ENCODE measurements at regions not wholly inside any gene's neighbourhood (a gene's known extent, or its start where the extent isn't known, plus 50 kb on each side); places are given as distances from the start of the nearest gene placed in this dataset.

GRCh38 chr19:13583114-13583513 is 76.8 kb upstream of the CACNA1A start:
- TF ChIP-seq REST (IDR thresholded peaks at IDR 0.05; ENCODE audit: borderline replicate concordance): no peak
- TF ChIP-seq RAD21 (conservative IDR thresholded peaks at IDR 0.05): no peak
- no peak for TF ChIP-seq CTCF (IDR thresholded peaks at IDR 0.05; ENCODE audit: poor library complexity, severe bottlenecking)
- TF ChIP-seq EP300 (conservative IDR thresholded peaks at IDR 0.05; ENCODE audit: poor library complexity, severe bottlenecking): no peak
- no peak for TF ChIP-seq MXI1 (conservative IDR thresholded peaks at IDR 0.05; ENCODE audit: poor library complexity, severe bottlenecking)
- no peak for TF ChIP-seq TAF1 (IDR thresholded peaks at IDR 0.05; ENCODE audit: low read depth)
- no peak for TF ChIP-seq SMC3 (conservative IDR thresholded peaks at IDR 0.05; ENCODE audit: poor library complexity)
- TF ChIP-seq POLR2AphosphoS5 (IDR thresholded peaks at IDR 0.05): no peak
- no peak for TF ChIP-seq EZH2 (IDR thresholded peaks at IDR 0.05; ENCODE audit: borderline replicate concordance, insufficient read depth, low read length, poor library complexity, severe bottlenecking)
- Histone ChIP-seq H3K79me2 (replicated peaks; ENCODE audit: insufficient read depth, low read length) (no peaks in the 10 kb centered on the region), H2AFZ (ENCODE audit: low read depth, low read length) (no peak overlapping the region), H3K4me2 (ENCODE audit: low read length) (no peak overlapping the region), H3K27me3 (ENCODE audit: insufficient read depth, low read depth, low read length) (no peaks in the 10 kb centered on the region), H4K20me1 (ENCODE audit: insufficient read depth) (no peaks in the 10 kb centered on the region), H3K4me3 (ENCODE audit: low read length) (no peak overlapping the region), H3K27ac (ENCODE audit: low read length) (no peak overlapping the region), H3K9ac (ENCODE audit: low read length) (no peak overlapping the region), H3K36me3 (ENCODE audit: insufficient read depth, low read length) (no peaks in the 10 kb centered on the region), H3F3A (ENCODE audit: insufficient read depth, low read length, poor library complexity, severe bottlenecking) (no peaks in the 10 kb centered on the region), H3K9me2 (ENCODE audit: insufficient read depth, low read length) (no peaks in the 10 kb centered on the region), H3K9me3 (ENCODE audit: low read length) (no peaks in the 10 kb centered on the region)

GRCh38 chr19:13581576-13581975 is 75.3 kb upstream of the CACNA1A start:
- Histone ChIP-seq H3K9me3 (ENCODE audit: low read length) (peaks cover under 1% of the 10 kb centered on the region), H3K9ac (ENCODE audit: low read length) (no peak overlapping the region), H3K27ac (ENCODE audit: low read length) (no peak overlapping the region), H3K9me2 (ENCODE audit: insufficient read depth, low read length) (no peaks in the 10 kb centered on the region), H3K4me2 (ENCODE audit: low read length) (no peak overlapping the region), H3K4me3 (ENCODE audit: low read length) (no peak overlapping the region), H2AFZ (ENCODE audit: low read depth, low read length) (no peak overlapping the region), H3K79me2 (replicated peaks; ENCODE audit: insufficient read depth, low read length) (no peaks in the 10 kb centered on the region), H4K20me1 (ENCODE audit: insufficient read depth) (no peaks in the 10 kb centered on the region), H3F3A (ENCODE audit: insufficient read depth, low read length, poor library complexity, severe bottlenecking) (no peaks in the 10 kb centered on the region), H3K27me3 (ENCODE audit: insufficient read depth, low read depth, low read length) (no peaks in the 10 kb centered on the region), H3K36me3 (ENCODE audit: insufficient read depth, low read length) (no peaks in the 10 kb centered on the region)
- TF ChIP-seq EP300 (conservative IDR thresholded peaks at IDR 0.05; ENCODE audit: poor library complexity, severe bottlenecking) (no peak), SMC3 (conservative IDR thresholded peaks at IDR 0.05; ENCODE audit: poor library complexity) (no peak)

All from neural cell (in vitro differentiated cells).